Activated CD4-positive, alpha-beta T cell treated with anti-CD3 and anti-CD28 coated beads for 4 hours (primary cell): ENCODE measurements at regions not wholly inside any gene's neighbourhood (a gene's known extent, or its start where the extent isn't known, plus 50 kb on each side); places are given as distances from the start of the nearest gene placed in this dataset.

Source experiments
- DNase-seq, 2 donors: peaks; one replicate each; pipeline ENCODE4 v3.0.0-alpha.2; 2020

- no peak for DNase-seq
These were observed 114.4 kb upstream of the CDK1 start for GRCh38 chr10:60663850-60664249.

- DNase-seq, result no peak
These were observed 115.2 kb upstream of the CDK1 start for GRCh38 chr10:60662917-60663614.

- DNase-seq, result no peak
These were observed 116.6 kb upstream of the CDK1 start for GRCh38 chr10:60661637-60662036.

DNA sequence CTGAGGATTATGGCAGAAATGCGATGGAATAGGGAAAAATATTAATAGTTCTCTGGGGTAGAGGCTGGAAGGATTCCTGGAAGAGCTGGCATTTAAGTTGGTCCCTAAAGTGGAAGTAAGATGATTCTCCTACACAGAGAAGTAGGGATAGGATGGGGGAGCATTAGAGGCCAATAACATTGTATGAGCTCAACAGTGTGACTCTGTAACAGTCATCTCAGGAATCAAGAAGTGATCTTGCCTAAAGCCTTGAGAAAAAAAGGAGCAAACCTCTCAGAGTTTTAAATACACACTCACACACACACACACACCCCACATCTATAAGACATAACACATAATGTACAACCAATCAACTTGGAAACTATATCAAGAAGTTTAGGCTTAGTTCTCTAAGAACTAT, 117.7 kb upstream of the CDK1 start:
- DNase-seq, result no peak

DNA sequence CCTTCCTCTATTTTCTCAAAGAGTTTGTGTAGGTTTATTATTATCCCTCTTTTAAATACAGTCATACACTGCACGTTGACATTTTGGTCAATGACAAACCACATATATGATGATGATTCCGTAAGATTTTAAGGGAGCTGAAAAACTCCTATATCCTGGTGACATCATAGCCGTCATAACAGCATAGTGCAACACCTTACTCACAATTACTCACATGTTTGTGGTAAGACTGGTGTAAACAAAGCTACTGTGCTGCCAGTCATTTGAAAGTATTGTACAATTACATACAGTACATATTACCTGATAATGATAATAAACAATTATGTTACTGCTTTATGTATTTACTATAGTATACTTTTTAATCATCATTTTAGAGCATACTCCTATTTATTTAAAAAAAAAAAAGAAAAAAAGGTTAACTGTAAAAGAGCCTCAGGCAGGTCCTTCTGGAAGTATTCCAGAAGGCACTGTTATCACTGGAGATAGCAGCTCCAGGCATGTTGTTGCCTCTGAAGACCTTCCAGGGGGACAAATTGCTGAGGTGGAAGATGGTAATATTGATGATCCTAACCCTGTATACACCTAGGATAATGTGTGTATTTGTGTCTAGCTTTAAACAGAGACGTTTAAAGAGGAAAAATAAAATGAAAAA, 123.3 kb upstream of the CDK1 start:
- no peak for DNase-seq

- no peak for DNase-seq
These were observed 125.7 kb upstream of the CDK1 start for GRCh38 chr10:60652628-60653027.

GRCh38 chr10:60650378-60650800, 127.9 kb upstream of the CDK1 start:
- DNase-seq, result no peak

GRCh38 chr10:60649485-60650377, 128.5 kb upstream of the CDK1 start:
- no peak for DNase-seq

DNA sequence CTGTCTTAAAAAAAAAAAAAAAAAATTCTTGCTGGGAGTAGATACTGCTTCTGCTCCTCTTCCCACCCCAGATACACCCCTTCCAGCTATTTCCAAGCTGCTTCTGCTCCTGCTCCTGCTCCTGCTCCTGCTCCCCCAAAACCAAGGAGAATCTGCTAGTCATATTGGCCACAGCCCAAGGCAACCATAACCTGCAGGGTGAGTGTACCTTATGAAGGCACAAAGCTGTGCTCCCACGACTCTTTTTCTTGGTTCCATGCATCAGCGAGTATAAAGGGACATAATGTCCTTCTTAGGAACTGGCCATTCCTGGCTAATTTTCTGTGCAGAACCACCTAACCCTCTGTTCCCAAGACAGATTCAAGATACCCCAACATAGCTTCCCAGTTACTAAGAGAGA, 129.5 kb upstream of the CDK1 start:
- no peak for DNase-seq

- peak; percentile 14 to 68 for DNase-seq
These were observed 131.1 kb upstream of the CDK1 start for GRCh38 chr10:60646966-60647796.

GRCh38 chr10:60645980-60646379, 132.3 kb upstream of the CDK1 start:
- DNase-seq, result no peak

GRCh38 chr10:60644436-60645130, 133.7 kb upstream of the CDK1 start:
- no peak for DNase-seq

- DNase-seq, result no peak
These were observed 134.4 kb upstream of the CDK1 start for GRCh38 chr10:60643874-60644273.

GRCh38 chr10:60629332-60629731, 148.9 kb upstream of the CDK1 start:
- no peak for DNase-seq

DNA sequence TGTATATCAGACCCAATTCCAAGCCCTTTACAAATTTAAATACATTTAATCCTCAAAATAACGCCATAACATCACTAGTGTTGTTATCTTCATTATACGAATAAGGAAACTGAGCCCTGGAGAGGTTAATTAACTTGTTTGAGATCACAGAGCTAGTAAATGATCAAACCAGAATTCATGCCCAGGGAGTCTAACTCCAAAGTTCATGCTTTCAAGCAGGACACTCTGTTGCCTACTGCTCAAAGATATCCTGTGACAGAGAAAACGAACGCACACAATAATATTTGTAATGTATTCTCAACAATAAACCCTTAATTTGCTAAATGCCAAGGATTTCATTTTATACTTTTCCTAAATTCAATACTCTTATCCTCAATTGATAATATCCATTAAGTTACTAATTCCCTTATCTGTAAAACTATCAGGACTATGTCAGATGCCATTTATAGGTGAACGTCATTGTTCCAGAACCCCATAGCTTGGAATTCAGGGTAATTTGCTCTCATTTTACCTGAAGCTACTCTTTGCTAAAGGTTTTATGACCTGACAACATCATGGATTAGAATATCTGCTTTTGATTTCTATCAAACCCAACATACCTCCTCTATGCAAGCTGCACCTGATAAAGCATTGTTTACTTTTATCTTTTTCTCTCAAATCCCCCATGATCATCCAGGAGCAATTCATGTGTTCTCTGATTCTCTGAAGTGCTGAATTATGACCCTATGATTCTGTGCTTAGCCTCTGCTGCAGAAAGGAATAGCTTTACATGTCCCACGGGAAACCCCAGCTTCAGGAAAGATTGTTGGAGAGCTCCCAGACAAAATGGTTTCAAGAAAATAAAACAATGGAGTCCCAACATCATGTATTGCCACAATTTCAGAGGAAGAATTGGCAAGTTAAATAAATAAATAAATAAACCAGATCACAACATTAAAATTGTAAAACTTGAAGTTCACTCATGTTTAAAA, 150.2 kb upstream of the CDK1 start:
- no peak for DNase-seq

GRCh38 chr10:60626037-60626436, 152.2 kb upstream of the CDK1 start:
- DNase-seq, result no peak

GRCh38 chr10:60623627-60624026, 154.7 kb upstream of the CDK1 start:
- DNase-seq, result no peak

DNA sequence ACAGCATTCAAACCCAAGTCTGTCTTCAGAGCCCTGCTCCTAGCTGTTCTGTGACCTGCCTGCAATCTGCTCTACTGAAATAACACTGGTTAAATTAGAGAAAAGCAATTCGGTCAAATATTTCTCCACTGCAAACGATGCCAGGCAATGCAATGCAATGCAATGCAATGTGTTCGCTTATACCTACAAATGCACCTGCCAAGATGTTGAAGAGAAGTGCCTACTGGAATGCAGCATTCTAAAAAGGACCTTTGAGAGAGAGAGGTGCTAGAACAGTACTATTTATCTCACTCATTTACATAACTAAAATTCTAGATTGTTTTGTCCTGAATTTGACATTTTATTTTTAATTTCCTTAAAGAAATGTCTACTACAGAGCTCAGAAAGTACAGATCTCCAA, 157.3 kb upstream of the CDK1 start:
- DNase-seq, result no peak

DNA sequence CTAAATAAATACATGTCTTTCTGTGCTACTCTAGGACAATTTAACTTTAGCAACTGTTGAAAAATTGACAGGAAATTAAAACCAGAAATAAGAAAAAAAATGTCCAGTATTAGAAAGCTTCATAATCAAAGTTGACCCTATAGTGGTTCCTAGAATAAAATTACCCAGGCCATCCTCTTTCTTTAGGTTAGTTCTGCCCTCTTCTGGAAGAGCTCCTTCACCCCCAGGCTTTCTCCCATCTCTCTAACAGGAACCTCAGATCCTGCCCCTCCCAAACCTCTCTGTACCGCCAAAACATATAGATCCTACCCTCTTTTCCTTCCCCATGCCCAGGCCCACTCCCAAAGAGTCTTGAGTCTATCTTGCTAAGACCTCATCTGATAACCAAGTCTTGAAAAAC, 159.4 kb upstream of the CDK1 start:
- DNase-seq, result no peak

GRCh38 chr10:60615541-60615940, 162.7 kb upstream of the CDK1 start:
- DNase-seq, result no peak

DNA sequence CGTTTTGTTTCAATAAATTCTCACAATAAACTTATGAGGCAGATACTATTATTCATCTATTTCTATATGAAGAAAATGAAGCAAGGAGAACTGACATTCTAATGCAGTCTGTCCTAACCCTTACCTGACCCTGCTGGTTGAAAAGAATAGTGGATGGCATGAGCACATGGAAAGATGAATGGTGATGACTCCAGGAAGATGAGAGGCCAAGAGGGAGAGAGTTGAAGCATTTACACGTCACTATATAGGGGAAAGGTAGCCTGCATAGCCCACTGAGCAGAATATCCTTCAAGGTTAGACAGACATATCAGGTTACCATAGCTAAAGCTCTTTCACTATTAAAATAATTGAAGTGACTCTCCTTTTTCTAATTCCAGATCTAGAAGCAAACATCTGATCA, 163.9 kb upstream of the CDK1 start:
- no peak for DNase-seq
